Activated CD8-positive, alpha-beta memory T cell treated with anti-CD3 and anti-CD28 coated beads for 36 hours (primary cell): ENCODE measurements at regions not wholly inside any gene's neighbourhood (a gene's known extent, or its start where the extent isn't known, plus 50 kb on each side); places are given as distances from the start of the nearest gene placed in this dataset.

Source experiments
- CTCF ChIA-PET: fragments of 350-600 bp; sonication (Branson Sonifier 250); formaldehyde crosslinking; loops from one replicate; lab custom pipeline; 2021; ENCODE audit warnings: antibody characterized with exemption; lab: Charles Lee
- POLR2A ChIA-PET: fragments of 350-600 bp; sonication (Branson Sonifier 250); formaldehyde crosslinking; loops from one replicate; lab custom pipeline; 2021; ENCODE audit warnings: antibody characterized with exemption; lab: Charles Lee

DNA sequence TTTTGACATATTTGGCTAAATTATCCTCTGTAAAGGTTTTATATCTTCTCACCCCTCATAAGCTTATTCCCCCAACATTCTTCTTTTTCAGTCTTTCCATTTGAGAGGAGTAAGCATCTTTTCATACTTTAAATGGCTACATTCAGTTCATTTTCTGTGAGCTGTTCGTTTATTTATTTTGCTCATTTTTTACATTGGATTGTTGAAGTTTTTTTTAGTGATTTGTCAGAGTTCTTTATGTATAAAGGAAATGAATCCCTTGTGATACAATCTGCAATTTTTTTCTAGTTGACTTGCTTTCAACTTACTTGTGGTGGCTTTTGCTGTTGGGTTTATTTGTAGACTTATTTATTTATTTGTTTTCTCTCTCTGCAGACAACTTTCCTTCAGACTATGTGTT, 250.3 kb downstream of the DLEU7 start:
- POLR2A ChIA-PET = no interaction called here
- CTCF ChIA-PET = no interaction called here

DNA sequence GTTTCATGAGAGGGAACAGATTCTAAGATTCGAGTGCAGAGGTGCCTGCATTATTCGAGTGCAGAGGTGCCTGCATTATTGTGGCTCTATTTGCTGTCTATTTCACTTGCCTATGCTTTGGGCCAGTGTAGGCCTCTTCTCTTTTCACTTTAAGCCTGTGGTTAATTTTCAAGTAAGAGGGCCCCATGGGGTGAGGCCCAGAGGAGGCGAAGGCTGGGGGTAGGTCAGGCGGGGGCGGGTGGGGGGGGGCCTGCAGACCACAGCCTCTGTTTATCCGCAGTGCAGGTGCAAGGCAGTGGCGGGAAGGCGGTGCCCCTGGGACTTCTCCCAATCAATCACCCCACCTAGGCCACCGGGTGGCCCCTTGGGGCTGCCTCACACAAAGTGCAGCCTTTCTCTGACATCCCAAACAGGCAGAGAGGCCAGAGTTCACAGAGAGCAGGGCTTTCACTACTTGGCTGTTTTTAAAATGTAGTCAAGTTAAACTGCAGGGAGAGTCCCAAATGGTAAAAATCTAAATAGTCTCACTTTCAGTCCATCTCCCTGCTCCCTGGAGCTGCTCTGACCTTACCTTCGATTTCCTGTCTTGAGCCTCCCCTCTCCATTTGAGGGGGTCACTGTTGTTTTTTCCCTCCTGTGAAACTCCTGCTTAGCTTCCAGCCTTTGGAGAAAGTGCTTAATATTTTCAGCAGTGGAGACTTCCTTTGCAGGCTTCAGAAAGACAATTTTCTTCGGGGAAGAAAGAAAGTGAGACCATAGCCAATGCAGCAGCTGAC, 249.0 kb downstream of the DLEU7 start:
- POLR2A ChIA-PET = no interaction called here
- CTCF ChIA-PET = no interaction called here

DNA sequence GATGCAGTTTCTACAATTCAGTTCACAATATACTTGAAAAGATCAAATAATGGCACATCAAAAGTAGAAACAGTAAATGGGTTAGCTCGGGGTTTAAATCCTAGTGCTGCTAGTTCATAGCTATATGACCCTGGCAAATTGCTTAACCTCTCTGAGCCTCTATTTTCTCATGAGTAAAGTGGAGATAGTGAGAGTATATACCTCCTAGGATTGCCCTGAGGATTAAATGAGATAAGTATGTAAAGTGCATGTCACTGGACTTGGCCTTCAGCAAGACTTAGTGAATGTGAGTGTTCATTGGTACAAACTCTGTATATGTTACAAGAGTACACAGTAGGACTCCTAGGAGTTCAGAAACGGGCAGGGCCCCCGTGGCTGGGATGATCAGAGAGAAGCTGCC, 248.3 kb downstream of the DLEU7 start:
- ChIA-PET CTCF (no interaction called here), POLR2A (no interaction called here)

DNA sequence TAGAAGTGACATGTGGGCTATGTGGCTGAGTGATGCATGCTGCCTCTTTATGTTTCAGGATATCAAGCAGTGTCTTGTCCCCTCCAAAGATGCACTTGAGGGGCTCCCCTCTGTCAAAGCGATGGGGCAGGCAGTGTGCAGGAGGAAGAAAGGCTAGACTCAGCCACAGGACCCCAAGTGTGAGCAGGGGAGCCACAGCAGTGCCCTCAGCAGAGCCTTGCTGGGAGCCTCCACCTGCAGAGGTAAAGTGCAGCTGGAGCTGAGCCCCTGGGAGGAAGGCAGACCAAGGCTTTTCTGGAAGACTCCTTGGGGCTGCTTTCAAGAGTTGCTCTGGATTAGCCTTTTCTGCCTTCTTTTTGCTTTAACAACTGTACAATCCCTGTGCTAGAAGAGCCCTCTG, 247.3 kb downstream of the DLEU7 start:
- POLR2A ChIA-PET = no interaction called here
- CTCF ChIA-PET = no interaction called here

DNA sequence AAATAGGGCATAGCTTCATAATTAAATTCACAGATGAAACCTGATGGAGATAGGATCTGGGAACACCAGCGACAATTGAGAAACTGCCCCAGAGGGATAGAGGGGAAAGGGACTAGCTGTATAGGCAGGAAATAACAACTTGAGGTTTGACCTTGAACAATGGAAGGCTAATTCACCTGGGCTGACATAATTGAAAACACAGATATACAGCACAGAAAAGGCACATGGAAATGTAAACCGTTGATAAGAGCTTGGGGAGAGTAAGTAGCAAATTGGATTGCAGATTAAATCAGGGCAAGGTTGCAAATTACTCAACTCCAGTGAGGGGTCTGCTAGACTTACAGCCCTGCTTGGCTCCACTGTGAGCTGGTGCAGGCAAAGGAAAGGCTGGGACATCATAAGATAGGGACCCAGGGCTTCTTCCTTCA, 246.7 kb downstream of the DLEU7 start:
- POLR2A ChIA-PET = no interaction called here
- CTCF ChIA-PET = interaction anchor here (1.0 kb wide), 1 partner anchor 19 kb away, joined by 3 read pairs; no protein-coding TSS in a partner anchor

DNA sequence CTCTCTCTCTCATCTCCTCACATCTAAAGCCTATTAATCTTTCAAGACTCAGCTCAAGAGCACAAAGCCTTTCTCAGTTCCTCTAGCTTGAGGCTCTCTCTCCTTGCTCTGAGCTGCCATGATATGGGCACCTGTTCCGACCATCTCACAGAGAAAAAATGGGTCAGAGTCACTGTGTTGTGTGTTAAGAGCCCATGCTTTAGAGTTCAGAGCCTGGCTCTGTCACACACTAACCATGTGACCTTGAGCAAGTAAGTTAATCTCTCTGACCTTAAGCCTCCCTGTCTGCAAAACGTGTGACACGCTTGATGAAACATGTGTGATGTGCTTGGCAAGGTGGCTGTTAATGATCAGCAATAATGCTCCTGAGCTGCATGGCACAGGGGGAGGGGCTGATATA, 245.2 kb downstream of the DLEU7 start:
- POLR2A ChIA-PET = no interaction called here
- CTCF ChIA-PET = no interaction called here

DNA sequence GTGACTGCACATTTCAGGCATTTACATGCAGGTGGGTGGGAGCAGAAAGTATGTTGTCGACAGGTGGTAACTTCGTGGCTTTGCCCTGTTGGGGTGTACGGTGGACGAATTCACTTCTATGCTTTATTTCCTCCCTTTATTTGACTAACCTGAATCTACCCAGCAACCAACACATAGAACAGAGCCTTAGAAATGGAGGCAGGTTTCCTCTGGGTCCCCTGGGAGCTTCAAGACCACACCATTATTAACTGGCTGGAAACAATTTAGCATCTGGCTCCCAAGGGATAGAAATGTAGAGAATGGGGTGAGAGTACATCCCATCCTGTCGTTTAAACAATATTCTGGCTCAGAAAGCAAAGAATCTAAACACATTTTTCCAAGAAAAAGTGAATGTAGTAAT, 244.4 kb downstream of the DLEU7 start:
- POLR2A ChIA-PET = no interaction called here
- CTCF ChIA-PET = no interaction called here

DNA sequence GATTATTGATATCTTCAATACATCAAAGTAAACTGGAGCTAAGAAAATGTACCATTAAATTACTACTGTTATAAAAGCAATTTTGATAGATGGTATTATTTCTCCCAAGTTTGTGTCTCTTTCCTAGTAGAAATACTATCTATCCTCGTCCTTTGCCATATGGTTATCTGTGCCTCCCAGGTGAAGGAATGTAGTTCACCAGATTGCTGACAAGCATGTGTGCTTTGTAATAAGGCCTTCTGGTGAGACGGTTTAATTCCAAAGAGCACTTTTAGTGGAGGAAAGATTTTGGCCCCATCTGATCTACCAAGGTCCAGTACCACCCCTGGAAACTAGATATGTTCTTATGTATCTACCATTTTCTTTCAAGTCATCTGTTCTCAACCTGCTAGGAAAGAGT, 243.6 kb downstream of the DLEU7 start:
- CTCF ChIA-PET = no interaction called here
- POLR2A ChIA-PET = no interaction called here

DNA sequence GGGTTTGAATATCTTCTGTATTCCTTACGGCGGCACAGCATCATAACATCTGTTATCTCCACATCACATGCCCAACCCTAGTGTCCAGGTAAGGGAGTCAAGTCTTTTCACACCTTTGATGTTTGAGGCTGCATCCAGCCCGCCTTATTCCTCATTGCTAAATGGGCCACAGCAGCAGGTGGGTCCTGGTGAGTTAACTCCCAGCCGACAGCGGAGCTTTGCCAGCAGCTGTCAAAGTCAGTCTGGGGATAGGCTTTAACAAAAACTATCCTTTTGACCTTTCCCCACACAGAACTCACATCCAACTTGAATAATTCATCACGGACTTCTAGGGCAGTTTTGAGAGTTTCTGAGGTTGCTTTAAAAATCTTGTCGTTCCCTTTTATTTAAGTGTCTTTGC, 235.1 kb downstream of the DLEU7 start:
- CTCF ChIA-PET = no interaction called here
- POLR2A ChIA-PET = no interaction called here

DNA sequence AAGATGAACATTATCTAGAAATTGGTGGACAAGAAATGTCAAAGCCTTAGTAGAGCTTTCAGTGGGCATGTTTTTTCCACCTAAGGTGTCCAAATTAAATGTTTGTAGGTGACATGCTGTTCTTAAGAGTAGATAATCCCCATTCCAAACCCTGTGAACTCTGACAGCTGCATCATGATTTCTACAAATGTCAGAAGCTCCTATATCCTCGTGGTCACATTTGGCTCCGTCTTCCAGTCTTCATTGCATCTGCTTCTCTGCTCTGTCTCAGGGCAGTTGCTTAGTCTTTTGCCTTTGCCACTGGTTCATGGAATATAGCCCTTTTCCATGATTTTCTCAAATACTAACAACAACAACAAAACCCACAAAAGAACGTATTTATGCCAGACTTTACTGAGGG, 234.5 kb downstream of the DLEU7 start:
- ChIA-PET CTCF (no interaction called here), POLR2A (no interaction called here)

DNA sequence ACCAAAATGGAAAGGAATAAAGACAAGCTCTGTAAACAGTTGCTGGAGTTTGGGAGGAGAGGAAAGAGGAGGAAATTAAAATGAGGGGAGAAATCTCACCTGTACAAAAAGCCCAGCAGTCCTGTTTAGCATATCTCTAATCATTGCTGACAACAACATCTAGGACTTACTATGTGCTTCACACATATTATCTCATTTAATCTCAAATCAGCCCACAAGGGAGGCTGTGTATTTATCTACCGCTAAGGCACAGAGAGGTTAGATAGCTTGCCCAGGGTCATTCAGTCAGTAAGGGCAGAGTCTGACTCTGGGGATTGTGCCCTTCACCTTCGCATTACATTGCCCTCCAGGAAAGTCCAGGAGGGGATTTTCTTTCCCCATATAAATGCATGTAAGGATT, 233.3 kb downstream of the DLEU7 start:
- ChIA-PET POLR2A (no interaction called here), CTCF (no interaction called here)

DNA sequence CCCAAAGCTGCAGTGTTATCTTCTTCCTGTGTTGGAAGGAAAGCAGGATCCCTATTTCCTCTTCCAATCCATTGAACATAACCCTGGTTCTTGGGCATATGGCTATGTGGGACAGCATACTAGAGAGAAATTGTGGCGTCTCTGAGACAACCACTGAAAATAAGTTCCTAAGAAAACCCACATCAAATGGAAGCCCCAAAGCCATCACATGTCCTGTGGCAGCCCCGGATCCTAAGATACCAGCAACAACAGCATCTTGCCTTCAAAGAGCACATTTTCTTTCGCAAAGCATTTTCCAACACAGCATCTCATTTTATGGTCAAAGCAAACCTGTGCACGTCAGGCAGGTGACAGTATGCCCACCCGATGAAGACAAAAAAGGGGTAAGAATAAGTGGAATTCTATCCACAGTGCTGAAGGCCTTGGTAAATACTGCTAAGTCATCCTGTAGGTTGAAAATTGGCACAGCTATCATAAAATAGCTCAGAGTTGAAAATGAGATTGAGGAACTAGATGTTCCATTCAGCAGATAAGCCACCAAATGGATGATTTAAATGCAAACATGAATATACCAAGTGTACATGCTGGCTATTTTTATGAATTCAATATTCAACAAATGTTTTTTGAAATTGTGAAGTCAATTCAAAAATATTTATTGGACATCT, 232.2 kb downstream of the DLEU7 start:
- CTCF ChIA-PET = no interaction called here
- POLR2A ChIA-PET = interaction anchor here (0.7 kb wide), 1 partner anchor 15 kb away, joined by 3 read pairs; no protein-coding TSS in a partner anchor

DNA sequence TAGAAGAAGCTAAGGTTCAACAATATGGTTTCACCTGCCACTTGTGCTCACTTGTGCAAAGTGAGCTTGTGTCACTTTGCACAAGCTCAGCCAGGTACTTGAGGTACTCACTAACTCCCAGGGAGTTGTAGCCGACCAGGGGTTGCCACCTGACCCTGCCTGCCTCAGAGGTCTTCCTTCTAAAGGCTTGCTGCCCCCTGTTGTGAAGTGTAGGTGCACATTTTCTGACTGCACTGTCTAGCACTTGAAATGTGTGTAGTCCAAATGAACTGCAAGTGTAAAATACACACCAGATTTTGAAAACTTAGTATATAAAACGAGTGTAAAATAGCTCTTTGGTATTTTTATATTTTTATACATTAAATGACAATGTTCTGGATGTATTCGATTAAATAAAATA, 230.8 kb downstream of the DLEU7 start:
- POLR2A ChIA-PET = no interaction called here
- CTCF ChIA-PET = interaction anchor here (0.7 kb wide), 1 partner anchor 186 kb away, joined by 3 read pairs; no protein-coding TSS in a partner anchor

DNA sequence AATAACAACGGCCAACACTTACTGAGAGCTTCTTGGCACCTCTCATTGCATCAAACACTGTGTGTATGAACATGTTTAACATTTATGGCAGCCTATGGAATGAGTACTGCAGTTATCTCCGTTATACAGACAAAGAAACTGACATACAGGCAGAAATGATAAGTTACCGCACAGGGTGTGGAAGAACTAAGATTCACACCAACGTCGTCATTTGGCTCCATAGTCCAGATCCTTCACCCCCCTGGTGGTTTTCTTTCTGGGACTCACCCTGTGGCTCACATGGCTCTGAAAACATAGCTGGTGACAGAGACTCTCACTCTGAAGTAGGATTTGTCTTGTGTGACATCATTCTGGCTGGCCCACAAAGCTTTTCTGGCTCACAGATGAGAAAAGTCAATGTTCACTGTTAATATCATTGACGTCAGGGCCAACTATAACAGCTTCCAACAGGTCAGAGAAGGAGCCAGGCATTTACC, 230.1 kb downstream of the DLEU7 start:
- POLR2A ChIA-PET = no interaction called here
- CTCF ChIA-PET = interaction anchor here (0.7 kb wide), 1 partner anchor 187 kb away, joined by 3 read pairs; no protein-coding TSS in a partner anchor

DNA sequence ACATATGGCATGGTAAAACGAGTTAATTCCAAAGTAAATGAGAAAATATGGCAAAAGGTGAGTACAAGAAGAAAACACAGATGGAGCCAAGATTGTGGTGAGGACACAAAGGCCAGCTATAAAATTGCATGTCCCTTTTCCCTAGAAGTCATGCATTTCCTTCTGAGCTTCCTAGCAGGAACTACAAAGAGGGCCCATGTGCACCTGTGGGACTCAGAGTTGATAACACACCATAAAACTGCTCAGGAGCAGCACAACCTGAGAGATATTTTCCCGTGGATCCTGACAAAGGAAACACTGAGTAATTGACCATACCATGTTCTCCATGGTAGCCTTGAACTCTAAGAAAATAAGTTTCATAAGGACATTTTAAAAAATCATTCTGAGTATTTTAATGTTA, 228.3 kb downstream of the DLEU7 start:
- ChIA-PET POLR2A (no interaction called here), CTCF (interaction anchor here (1.3 kb wide), 1 partner anchor 18 kb away, joined by 3 read pairs; no protein-coding TSS in a partner anchor)

DNA sequence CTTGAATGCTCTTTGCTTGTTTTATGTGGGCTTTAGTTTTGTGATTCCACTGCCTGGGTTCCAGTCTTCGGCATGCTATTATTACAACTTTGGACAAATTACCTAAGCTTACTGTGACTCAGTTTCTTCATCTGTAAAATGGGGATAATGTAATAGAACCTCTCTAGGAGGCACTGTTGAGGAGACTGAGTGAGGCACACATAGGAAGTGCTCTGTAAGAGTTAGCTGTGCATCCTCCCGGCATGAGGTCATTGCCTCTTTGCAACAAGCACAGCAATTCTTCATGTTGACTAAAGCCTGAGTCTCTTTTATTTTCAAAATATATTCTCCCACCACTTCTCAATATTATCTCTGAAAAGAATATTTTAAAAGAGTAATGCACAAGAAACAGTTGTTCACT, 227.4 kb downstream of the DLEU7 start:
- ChIA-PET POLR2A (no interaction called here), CTCF (interaction anchor here (1.3 kb wide), 1 partner anchor 19 kb away, joined by 3 read pairs; no protein-coding TSS in a partner anchor)

DNA sequence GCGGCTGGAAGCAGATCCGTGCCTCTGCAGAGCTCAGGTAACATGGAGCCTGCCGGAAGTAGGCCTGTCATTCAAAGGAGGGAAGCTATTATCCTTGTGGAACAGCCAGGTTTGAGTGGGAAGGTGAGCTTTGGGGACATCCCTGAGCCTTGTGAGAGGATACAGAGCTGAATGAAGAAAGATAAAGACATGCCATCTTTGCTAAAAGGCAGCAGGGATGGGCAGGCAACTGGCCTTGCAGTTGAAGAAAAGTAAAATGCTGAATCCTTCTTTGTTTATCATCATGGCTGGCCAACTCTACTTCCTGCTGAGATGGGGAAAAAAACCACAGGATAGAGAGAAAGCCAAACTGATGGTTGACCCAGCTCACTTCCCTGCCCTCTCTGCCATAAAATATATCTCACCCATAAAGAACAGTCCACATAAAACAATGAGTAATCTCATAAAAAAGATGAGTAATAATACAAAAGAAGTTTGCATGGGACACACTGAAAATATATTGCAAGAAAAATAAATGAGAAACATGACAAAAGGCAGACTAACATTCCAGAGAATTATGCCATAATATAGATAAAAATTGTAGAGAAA, 226.3 kb downstream of the DLEU7 start:
- POLR2A ChIA-PET = no interaction called here
- CTCF ChIA-PET = no interaction called here

DNA sequence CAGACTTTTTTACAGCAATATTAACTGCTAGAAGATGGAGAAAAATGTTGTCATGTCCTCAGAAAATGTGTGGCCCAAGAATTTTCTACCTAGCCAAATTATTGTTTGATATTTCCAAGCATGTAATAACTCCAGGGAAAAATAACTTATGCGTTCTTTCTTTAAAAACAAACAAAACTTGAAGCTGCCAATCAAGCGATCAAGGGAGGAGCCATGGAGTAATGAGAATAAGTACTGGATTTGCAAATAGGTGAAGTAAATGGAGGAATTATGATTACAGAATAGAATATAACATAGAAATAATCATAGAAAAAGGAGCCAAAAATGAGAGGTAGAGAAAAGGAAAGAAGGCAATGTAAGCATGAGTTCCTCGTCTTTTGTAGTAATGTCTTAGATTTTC, 225.3 kb downstream of the DLEU7 start:
- CTCF ChIA-PET = no interaction called here
- POLR2A ChIA-PET = no interaction called here

DNA sequence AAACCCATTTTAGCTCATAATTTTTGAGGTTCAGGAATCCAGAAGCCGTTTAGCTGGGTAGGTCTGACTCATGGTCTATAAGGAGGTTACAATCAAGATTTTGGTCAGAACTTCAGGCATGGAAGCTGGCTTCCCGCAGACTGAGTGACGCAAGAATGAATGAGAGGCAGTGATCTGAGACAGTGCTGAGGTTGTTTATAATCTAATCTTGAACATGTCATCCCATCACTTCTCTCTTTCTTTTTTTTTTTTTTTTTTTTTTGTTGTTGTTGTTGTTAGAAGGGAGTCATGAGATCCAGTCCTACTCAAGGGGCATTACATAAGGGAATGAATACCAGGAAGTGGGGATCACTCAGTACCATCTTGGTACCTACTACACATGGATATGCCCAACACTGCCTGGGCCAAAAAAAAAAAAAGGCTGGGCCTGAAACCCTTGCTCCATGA, 217.4 kb downstream of the DLEU7 start:
- CTCF ChIA-PET = no interaction called here

DNA sequence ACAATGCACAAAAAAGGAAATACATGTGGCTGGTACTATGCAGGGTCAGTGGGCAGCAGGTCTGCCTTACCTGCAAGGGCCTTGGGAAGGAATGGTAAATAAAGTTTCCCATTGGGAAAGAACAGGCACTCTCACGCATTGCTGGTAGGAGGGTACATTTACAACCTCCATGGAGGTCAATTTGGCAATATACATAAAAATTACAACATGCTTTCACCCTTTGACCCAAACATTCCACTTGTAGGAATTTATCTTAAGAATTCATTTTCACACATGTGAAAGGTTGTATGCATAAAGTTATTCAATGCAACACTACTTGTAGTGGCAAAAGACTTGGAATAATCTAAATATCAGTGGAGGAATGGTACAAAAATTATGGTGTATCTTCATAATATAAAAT, 216.4 kb downstream of the DLEU7 start:
- ChIA-PET CTCF (no interaction called here), POLR2A (no interaction called here)

More for the DNA sequence above, 217.4 kb downstream of the DLEU7 start:
- POLR2A ChIA-PET = interaction anchor here (0.5 to 1.1 kb wide), 2 partner anchors 15 to 58 kb away, joined by 3 read pairs; no protein-coding TSS in a partner anchor
